NCI-H345 (cell line): ENCODE measurements at regions not wholly inside any gene's neighbourhood (a gene's known extent, or its start where the extent isn't known, plus 50 kb on each side); places are given as distances from the start of the nearest gene placed in this dataset.

ENCODE experiments used
- DNase-seq: peaks from one replicate; lab custom pipeline; 2025; lab: John Stamatoyannopoulos, UW

- no peak for DNase-seq
These were observed 122.1 kb upstream of the TPRG1 start for GRCh38 chr3:189049458-189050236.

GRCh38 chr3:189053322-189053721, 118.4 kb upstream of the TPRG1 start:
- DNase-seq = no peak

GRCh38 chr3:189056646-189057335, 115.0 kb upstream of the TPRG1 start:
- no peak for DNase-seq

GRCh38 chr3:189057369-189057768, 114.4 kb upstream of the TPRG1 start:
- DNase-seq = no peak

- peak; percentile 62 for DNase-seq
These were observed 113.7 kb upstream of the TPRG1 start for GRCh38 chr3:189058071-189058470.

GRCh38 chr3:189070965-189071364, 100.8 kb upstream of the TPRG1 start:
- DNase-seq = no peak

- DNase-seq = peak; percentile 30
These were observed 100.3 kb upstream of the TPRG1 start for GRCh38 chr3:189071446-189071845.

GRCh38 chr3:189076449-189076848, 95.3 kb upstream of the TPRG1 start:
- DNase-seq = no peak

GRCh38 chr3:189080745-189081144, 91.0 kb upstream of the TPRG1 start:
- DNase-seq = no peak

GRCh38 chr3:189082666-189083427, 88.9 kb upstream of the TPRG1 start:
- DNase-seq = no peak

- DNase-seq = no peak
These were observed 87.2 kb upstream of the TPRG1 start for GRCh38 chr3:189084620-189085019.

- no peak for DNase-seq
These were observed 79.2 kb upstream of the TPRG1 start for GRCh38 chr3:189092547-189092946.

GRCh38 chr3:189094539-189094938, 77.2 kb upstream of the TPRG1 start:
- DNase-seq = peak; percentile 41

- peak; percentile 34 for DNase-seq
These were observed 75.7 kb upstream of the TPRG1 start for GRCh38 chr3:189096092-189096491.

GRCh38 chr3:189099031-189099471, 72.7 kb upstream of the TPRG1 start:
- DNase-seq = no peak

- DNase-seq = no peak
These were observed 72.1 kb upstream of the TPRG1 start for GRCh38 chr3:189099505-189100290.

GRCh38 chr3:189100866-189101265, 70.9 kb upstream of the TPRG1 start:
- DNase-seq = no peak

GRCh38 chr3:189101594-189101993, 70.2 kb upstream of the TPRG1 start:
- DNase-seq = no peak

GRCh38 chr3:189103208-189103607, 68.6 kb upstream of the TPRG1 start:
- no peak for DNase-seq

GRCh38 chr3:189108067-189108466, 63.7 kb upstream of the TPRG1 start:
- DNase-seq = no peak

GRCh38 chr3:189108735-189109134, 63.0 kb upstream of the TPRG1 start:
- no peak for DNase-seq

GRCh38 chr3:189109145-189109544, 62.6 kb upstream of the TPRG1 start:
- no peak for DNase-seq
